ENCODE measurements at regions not wholly inside any gene's neighbourhood (a gene's known extent, or its start where the extent isn't known, plus 50 kb on each side); places are given as distances from the start of the nearest gene placed in this dataset.

DNA sequence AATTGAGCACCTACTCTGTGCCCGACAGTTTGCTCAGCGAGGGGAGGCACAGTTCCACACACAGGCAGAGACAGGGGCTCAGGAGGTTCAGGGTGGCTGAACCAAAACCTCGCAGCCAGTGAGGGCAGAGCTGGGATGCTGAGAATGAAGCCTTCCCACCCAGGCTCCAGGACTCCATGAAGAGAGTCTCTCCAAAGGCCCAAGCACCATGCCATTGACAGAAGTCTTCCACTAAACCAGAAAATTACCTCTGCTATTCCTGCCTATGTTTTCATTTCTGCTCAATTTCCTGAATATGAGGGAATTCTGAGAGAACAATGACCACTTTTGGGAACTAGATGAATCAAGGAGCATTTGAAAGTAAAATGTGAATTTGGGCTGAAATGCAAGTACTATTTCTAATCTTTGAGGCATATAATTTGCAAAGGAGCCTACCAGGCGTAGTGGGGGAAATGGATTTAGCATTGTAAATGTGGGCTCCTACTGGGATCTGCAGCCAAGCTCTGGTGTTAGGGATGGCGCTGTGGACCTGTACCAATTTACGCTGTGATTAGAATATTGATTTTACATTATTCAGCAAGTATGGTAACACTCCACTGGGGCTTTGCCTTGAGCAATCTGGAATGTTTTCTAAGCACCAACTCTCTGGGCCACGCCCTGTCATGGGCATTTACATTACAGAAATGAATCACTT, 91.9 kb downstream of the DRD1 start:
- TF ChIP-seq, protein P1, sequence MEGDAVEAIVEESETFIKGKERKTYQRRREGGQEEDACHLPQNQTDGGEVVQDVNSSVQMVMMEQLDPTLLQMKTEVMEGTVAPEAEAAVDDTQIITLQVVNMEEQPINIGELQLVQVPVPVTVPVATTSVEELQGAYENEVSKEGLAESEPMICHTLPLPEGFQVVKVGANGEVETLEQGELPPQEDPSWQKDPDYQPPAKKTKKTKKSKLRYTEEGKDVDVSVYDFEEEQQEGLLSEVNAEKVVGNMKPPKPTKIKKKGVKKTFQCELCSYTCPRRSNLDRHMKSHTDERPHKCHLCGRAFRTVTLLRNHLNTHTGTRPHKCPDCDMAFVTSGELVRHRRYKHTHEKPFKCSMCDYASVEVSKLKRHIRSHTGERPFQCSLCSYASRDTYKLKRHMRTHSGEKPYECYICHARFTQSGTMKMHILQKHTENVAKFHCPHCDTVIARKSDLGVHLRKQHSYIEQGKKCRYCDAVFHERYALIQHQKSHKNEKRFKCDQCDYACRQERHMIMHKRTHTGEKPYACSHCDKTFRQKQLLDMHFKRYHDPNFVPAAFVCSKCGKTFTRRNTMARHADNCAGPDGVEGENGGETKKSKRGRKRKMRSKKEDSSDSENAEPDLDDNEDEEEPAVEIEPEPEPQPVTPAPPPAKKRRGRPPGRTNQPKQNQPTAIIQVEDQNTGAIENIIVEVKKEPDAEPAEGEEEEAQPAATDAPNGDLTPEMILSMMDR (conservative IDR thresholded peaks at IDR 0.05; ENCODE audit: low read length), result no peak
- TF ChIP-seq EZH2phosphoT487 (IDR thresholded peaks at IDR 0.05; ENCODE audit: borderline replicate concordance), result no peak
